GM19043 (cell line): ENCODE measurements at regions not wholly inside any gene's neighbourhood (a gene's known extent, or its start where the extent isn't known, plus 50 kb on each side); places are given as distances from the start of the nearest gene placed in this dataset.
"Not testable (repeated sequence)": the region's sequence is repeated elsewhere in the genome, so short reads cannot be mapped to it uniquely, and the experiment has no call there.

ENCODE experiments used
- ATAC-seq: cut with Tn5 transposase; IDR thresholded peaks from one replicate; pipeline ENCODE4 v1.9.1; 2021; ENCODE audit warnings: low read depth; ENCODE audit not compliant: unreplicated experiment

GRCh38 chr5:96483878-96484277 lies 50.8 kb upstream of the PCSK1 start:
- no peak for ATAC-seq

- ATAC-seq = no peak
These were observed 54.8 kb upstream of the PCSK1 start for GRCh38 chr5:96487859-96488258.

DNA sequence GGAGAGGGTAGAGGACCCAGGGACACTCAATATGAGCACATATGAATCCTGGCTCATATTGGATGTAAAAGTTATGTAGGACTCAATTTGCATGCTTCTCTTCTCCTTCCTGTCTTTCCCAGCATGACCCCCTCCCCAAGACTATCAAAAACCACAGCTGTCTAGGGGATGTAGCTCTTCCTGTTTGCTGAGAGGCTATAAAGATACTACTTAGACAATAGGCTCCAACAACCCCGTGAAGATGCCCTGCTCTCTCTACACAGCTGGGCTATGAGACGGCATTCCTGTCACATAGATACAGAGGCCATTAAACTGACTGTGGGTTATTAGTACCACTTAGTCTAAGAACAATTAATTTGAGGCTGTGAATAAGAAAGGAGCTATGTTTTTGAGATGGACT lies 56.5 kb upstream of the PCSK1 start:
- ATAC-seq = no peak

GRCh38 chr5:96492459-96493047 lies 59.5 kb upstream of the PCSK1 start:
- no peak for ATAC-seq

GRCh38 chr5:96493219-96493790 lies 60.3 kb upstream of the PCSK1 start:
- no peak for ATAC-seq

GRCh38 chr5:96495412-96495811 lies 62.4 kb upstream of the PCSK1 start:
- ATAC-seq = not testable (repeated sequence)

- not testable (repeated sequence) for ATAC-seq
These were observed 64.0 kb upstream of the PCSK1 start for GRCh38 chr5:96497027-96497426.

GRCh38 chr5:96499753-96500345 lies 66.8 kb upstream of the PCSK1 start:
- ATAC-seq = no peak

DNA sequence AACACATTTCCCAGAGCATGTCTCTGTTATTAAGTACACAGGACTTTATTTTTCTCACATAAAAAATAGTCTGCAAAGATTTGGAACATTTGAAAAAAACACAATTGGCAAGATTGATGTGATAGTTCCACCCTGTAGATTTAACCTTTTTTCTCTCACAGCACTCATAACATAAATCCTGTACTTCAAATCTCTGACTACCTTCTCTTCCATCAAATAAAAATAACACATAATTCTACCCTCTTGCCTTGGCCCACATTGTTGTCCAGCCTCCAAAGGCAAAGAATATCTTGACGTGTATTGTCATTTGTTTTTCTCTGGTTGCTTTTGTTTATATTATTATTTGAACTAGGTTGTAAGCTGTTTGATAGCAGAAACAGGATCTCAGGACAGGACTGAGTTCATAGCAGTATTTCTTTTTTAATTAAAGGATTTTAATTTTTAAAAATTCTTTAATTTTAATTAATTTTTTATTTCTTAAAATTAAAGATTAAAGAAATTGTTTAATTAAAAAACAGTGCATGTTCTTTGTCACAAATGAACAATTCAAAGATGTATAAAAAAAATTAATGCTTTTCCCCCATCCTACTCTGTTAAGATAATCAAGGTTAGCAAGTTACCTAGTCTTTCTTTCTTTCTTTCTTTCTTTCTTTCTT lies 69.1 kb upstream of the PCSK1 start:
- ATAC-seq = no peak

DNA sequence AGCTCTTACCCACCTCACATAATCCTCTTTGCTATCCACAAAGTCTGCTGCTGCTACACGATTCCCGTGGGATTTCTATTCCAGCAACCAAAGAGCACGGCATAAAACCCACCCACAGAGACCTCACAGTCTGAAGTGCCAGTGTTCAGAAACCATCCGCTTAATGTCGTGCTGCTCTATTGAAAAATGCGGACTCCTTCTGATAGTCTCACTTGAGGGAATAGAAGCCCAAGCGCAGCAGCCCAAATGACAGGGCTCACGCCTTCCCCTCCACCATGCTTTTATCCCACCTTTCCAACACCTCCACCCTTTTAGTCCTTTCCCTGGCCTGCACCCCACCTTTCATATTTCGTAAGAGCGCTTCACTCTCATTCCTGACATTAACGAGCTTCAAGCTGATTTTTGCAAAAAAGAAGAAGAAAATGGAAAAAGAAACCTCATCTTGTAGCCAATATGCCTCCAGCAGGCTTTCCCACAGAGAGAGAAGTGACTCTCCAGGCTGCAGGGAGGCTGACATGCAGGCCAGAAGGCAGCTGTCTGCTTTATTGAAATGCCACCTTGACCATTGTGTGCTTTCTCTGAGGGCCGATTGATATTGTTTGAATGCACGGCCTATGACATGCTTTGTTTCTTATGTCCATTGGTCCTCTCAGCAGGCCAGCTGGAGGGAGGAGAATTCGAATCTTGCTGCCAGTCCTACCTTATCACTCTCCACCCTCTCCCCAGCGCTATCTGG lies 70.6 kb upstream of the PCSK1 start:
- no peak for ATAC-seq

GRCh38 chr5:96506376-96506775 lies 73.3 kb upstream of the PCSK1 start:
- no peak for ATAC-seq

DNA sequence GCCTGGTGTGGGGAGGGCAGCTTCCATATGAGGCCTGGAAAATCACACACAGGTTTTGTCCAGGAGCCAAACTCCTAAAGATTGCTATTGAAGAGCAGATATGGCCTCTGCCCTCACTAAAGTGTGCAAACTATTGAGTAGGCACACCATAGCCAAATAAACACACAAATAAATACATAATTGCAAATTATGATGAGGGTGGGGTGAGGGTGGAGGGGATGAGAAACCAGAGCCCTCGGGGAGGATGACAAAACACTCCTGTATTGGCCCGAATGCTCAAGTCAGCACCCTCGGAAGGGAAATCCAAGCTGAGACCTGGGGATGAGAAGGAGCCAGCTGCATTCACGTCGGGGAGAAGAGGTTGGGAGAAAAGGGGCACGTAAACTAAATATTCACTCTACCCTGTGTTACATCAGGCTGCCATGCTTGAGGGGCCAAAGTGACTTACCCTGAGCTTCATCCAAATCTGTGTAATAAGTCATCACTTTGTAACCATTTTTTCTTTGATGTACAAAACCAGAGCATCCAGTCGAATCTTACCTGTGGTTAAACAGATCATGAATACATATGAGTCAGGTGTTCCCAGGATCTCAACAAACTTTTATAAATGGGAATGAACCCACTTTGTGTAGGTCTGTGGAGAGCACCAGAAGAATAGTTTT lies 73.9 kb upstream of the PCSK1 start:
- ATAC-seq = no peak

DNA sequence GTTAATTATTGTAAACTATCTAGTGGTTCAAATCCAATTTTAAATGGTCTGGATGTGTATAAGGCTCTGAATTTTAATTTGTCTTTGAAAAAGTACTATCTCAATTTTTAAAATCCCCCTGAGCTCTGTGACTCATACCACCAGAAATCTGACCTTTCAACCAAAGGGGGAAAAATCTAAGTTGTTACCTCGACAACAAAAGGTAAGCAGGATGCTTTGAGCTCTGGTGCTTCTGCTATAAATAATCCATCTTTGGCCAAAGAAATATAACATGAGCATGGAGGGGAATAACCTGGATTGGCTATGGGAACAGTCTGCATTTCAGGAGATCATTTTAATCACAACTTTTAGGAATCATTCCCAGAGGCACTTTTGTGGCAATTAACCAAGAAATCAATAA lies 76.3 kb upstream of the PCSK1 start:
- no peak for ATAC-seq

DNA sequence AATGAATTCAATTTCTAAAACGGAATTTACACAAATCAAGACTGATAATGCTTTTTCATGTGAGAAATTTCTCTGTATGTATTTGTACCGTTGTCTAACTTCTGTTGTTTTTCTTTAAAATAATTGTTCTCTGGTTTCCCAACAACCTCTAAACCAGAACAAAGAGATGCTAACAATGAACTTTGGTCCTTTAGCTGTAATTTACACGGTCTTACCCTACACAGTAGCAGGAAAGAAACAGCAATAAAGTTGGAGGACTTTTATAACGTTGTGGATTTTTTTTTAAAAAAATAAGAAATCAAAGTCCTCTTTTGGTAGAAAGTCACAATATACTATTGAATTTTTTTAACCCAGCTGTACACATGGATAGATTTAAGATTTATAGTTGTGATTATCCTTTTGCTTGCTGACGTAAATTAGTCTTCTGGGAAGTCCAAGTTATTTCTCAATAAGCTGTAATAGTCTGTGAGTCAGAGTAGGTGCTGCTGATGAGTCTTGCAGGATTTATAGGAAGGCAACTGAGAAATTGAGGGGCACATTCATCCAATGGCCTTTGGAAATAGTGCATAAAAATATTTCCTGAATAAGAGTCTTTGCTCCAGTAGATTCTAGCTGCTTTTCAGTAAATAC lies 76.8 kb upstream of the PCSK1 start:
- ATAC-seq = no peak

- no peak for ATAC-seq
These were observed 83.6 kb upstream of the PCSK1 start for GRCh38 chr5:96516631-96517071.

- ATAC-seq = no peak
These were observed 84.2 kb upstream of the PCSK1 start for GRCh38 chr5:96517295-96517694.

DNA sequence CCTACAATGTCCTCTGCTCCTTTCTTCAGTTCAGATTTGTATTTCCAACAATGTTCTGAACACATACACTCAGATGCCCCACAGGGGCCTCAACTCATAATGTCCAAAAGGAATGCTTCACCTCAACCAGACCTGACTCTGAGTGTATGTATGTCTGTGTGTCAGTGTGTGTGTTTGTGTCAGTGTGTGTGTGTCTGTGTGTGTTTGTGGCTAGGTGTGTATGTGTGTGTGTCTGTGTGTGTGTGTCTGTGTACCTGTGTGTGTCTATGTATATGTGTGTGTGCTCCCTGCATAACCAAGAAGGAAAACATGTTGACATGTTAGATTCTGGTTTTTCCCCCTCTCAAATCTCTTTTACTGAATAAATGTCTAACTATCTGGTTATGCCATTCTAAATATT lies 87.3 kb upstream of the PCSK1 start:
- ATAC-seq = no peak

DNA sequence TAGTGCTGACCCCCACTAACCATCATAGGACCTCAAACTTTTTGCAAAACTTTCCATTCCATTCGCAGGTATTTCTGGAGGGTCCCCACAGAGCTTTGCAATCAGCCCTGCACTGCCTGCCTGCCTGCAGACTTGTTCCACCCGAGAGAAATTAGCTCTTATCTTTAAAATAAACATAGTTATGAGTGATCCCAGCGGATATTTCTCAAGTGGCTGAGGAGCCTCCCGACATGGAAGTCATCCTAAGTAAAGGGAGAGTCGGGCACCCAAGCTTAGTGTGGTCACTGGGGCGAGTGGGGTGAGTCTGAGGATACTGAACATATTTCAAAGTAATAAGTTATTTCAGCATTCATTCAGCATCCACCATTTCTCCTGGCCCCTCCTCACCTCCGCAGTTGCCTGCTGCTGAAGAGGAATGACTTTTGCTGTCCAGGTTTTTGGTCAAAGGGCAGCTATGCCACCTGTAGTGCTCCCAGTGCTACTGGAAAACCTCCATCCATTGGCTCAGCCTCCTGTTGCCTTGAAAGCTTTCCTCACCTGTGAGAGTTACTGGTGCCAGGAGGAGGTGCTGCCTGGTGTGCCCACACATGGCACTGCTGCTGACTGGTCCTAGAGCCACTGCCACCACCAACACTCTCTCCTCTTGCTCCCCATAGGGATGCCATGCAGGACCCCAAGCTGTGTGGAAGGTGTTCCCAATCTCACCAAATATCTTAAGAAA lies 89.7 kb upstream of the PCSK1 start:
- no peak for ATAC-seq

DNA sequence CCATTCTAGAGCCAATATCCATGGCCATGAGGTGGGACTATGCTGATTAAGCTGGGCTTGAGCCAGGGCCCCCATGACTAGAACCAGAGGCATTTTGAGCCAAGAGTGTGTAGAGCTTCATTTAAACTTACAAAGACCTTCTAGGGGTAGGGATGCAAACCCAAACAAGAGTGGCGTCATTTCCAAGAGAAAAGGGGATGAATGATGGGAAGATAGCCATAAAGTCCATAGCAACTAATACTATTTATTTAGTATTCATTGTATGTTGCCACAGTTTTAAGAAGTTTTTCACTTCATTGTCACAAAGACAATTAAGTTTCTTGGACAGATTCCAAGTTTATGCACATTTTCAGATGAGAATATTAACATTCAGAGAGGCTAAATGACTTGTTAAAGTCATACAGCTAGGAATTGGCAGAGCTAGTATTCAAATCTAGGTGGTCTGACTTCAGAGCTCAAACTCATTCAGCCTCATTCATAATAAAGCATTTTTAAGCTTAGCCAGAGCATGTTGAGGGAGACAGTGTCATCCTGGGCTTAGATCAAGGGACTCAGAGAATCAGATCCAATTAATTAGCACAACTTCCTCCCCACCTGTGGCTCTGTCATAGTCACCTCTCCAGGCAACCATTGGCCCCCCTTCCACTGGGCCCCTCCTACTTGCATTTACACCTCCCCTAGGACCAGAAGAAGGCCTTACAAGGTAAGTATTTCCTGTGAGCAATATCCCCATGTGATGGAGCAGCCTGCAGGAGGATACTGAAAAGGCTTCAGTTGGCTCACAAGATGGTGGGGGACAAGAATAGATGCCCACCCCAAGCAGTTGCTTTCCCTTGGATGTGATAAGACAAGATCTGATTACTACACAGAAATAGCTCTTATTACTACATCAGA lies 95.0 kb upstream of the PCSK1 start:
- no peak for ATAC-seq
